SK-N-MC (cell line): ENCODE measurements at regions not wholly inside any gene's neighbourhood (a gene's known extent, or its start where the extent isn't known, plus 50 kb on each side); places are given as distances from the start of the nearest gene placed in this dataset.

ENCODE experiments used
- EZH2 ChIP-seq: fragments of 200-600 bp; sonication (generic); IDR thresholded peaks from one replicate; pipeline ENCODE4 v1.6.1; 2017; ENCODE audit warnings: antibody characterized with exemption
- FOXP2 ChIP-seq: optimal IDR thresholded peaks from 2 replicates; pipeline ENCODE3; 2011; ENCODE audit warnings: mild to moderate bottlenecking, moderate library complexity; ENCODE audit not compliant: insufficient read depth; ENCODE audit errors: extremely low read length, control extremely low read depth
- POLR2AphosphoS5 ChIP-seq: IDR thresholded peaks from 2 replicates; pipeline ENCODE4 v1.6.1; 2012; ENCODE audit warnings: mild to moderate bottlenecking, low read depth, low read length, borderline replicate concordance

- TF ChIP-seq EZH2 (no peak), POLR2AphosphoS5 (no peak), FOXP2 (no peak)
Measured at GRCh38 chr14:29030121-29030520, 263.5 kb downstream of the FOXG1 start.
